ENCODE measurements at regions not wholly inside any gene's neighbourhood (a gene's known extent, or its start where the extent isn't known, plus 50 kb on each side); places are given as distances from the start of the nearest gene placed in this dataset.

DNA sequence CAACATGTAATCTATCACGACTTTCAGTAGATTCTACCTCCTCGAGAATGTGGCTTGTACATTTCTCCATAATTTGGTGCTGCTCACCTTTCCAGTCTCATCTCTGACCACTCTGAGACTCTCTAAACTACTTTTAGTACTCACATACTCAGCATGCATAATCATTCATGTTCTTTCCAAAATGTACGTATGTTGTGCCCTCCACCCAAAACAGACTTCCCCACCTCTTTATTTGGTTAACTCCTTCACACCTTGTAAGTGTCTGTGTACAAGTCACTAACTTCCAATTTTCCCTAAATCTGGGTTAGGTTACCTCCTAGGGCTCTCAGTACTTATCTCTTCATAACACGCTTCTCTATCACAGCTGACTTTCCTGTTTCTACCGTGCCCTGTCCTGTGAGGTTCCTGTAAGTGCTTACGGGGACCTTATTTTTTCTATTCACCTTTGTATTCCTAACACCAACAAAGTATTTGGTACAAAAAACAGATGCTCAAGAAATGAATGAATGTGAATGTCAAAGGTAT, 186.2 kb upstream of the MKLN1 start:
- no peak for TF ChIP-seq CTCF (IDR thresholded peaks at IDR 0.05)
- TF ChIP-seq EP300 (IDR thresholded peaks at IDR 0.05) = no peak
- TF ChIP-seq POLR2AphosphoS5 (IDR thresholded peaks at IDR 0.05) = no peak

Measured in upper lobe of left lung (tissue), 4 donors.